Smooth muscle cell (in vitro differentiated cells): ENCODE measurements at regions not wholly inside any gene's neighbourhood (a gene's known extent, or its start where the extent isn't known, plus 50 kb on each side); places are given as distances from the start of the nearest gene placed in this dataset.

Experiments used
- DNase-seq: peaks from one replicate; lab custom pipeline; 2025; ENCODE audit not compliant: unreplicated experiment; lab: John Stamatoyannopoulos, UW
- H2AFZ ChIP-seq: fragments of 200-600 bp; sonication (generic); 2 replicates; pipeline ENCODE4 v1.6.0; 2016; ENCODE audit warnings: antibody characterized with exemption, low read depth, mild to moderate bottlenecking
- H3F3A ChIP-seq: fragments of 200-600 bp; sonication (generic); 2 replicates; pipeline ENCODE4 v1.6.0; 2017; ENCODE audit warnings: antibody characterized with exemption, low read depth
- H3K27ac ChIP-seq: fragments of 200-600 bp; sonication (generic); 2 replicates; pipeline ENCODE4 v1.5.1; 2016; ENCODE audit warnings: low read depth, mild to moderate bottlenecking
- H3K27me3 ChIP-seq: fragments of 200-600 bp; sonication (generic); 2 replicates; pipeline ENCODE4 v1.6.1; 2016; ENCODE audit warnings: low read depth, mild to moderate bottlenecking
- H3K36me3 ChIP-seq: fragments of 200-600 bp; sonication (generic); 2 replicates; pipeline ENCODE4 v1.5.1; 2016; ENCODE audit warnings: low read depth
- H3K4me1 ChIP-seq: fragments of 200-600 bp; sonication (generic); 2 replicates; pipeline ENCODE4 v1.5.1; 2016; ENCODE audit warnings: low read depth
- H3K4me2 ChIP-seq: fragments of 200-600 bp; sonication (generic); 2 replicates; pipeline ENCODE4 v1.6.0; 2016; ENCODE audit warnings: mild to moderate bottlenecking
- H3K4me3 ChIP-seq: fragments of 200-600 bp; sonication (generic); 2 replicates; pipeline ENCODE4 v1.5.1; 2016; ENCODE audit warnings: mild to moderate bottlenecking
- H3K79me2 ChIP-seq: fragments of 200-600 bp; sonication (generic); 2 replicates; pipeline ENCODE4 v1.6.0; 2016; ENCODE audit warnings: low read depth, mild to moderate bottlenecking
- H3K9ac ChIP-seq: fragments of 200-600 bp; sonication (generic); 2 replicates; pipeline ENCODE4 v1.6.0; 2016; ENCODE audit warnings: low read depth
- H3K9me3 ChIP-seq: fragments of 200-600 bp; sonication (generic); replicated peaks from 2 replicates; pipeline ENCODE4 v1.5.1; 2016; ENCODE audit warnings: low read depth
- H4K20me1 ChIP-seq: fragments of 200-600 bp; sonication (generic); 2 replicates; pipeline ENCODE4 v1.6.0; 2016; ENCODE audit warnings: low read depth
- CTCF ChIP-seq: fragments of 200-600 bp; sonication (generic); IDR thresholded peaks from 2 replicates; pipeline ENCODE4 v1.5.1; 2017; ENCODE audit warnings: borderline replicate concordance, mild to moderate bottlenecking, antibody characterized with exemption; ENCODE audit not compliant: insufficient read depth, poor library complexity, severe bottlenecking
- WGBS: methylation state at CpG from one replicate; pipeline ENCODE4 v1.1.7; 2016; ENCODE audit warnings: low lambda C conversion rate; 5-methylcytosine and 5-hydroxymethylcytosine counted together

- 92% methylated on average over 3 of the region's 3 CpGs for WGBS
- H3K27ac ChIP-seq: no peak overlapping the region
Measured at GRCh38 chr9:28120184-28120583, 546.9 kb upstream of the C9orf72 start.

DNA sequence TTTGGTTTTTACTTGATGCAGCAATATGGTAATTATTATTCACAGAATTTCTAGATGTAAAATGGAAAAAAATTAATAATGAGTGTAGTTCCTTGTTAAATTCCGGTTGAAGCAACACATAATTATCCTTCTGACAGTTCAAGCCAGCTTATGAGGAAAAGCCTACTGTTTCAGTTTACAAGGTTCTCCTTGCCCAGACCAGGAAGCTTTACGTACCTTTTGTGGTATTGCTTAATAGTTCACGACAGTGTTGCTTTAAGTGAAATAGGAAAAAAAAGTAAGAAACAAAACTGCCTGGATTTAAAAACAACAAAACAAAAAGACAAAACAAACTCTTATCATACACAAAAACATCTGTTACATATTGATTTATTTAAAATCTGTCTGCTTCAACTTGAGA lies 547.3 kb upstream of the C9orf72 start:
- Histone ChIP-seq H3K27ac (no peak overlapping the region), H3K79me2 (no peaks in the 10 kb centered on the region), H3K9ac (no peak overlapping the region), H3K9me3 (no peaks in the 10 kb centered on the region), H3K27me3 (no peaks in the 10 kb centered on the region), H3K4me3 (no peak overlapping the region), H3K36me3 (no peaks in the 10 kb centered on the region), H3K4me2 (no peak overlapping the region), H3F3A (no peaks in the 10 kb centered on the region), H4K20me1 (no peaks in the 10 kb centered on the region), H2AFZ (no peak overlapping the region), H3K4me1 (peaks cover 17% of the 10 kb centered on the region)
- DNase-seq: no peak
- no peak for TF ChIP-seq CTCF
- WGBS: 68% methylated on average over 3 of the region's 3 CpGs

More at GRCh38 chr9:28120184-28120583, 546.9 kb upstream of the C9orf72 start:
- no peaks in the 10 kb centered on the region for H3K9me3 ChIP-seq
- no peak for DNase-seq
- no peaks in the 10 kb centered on the region for H3K27me3 ChIP-seq
- H3K36me3 ChIP-seq: no peaks in the 10 kb centered on the region
- H4K20me1 ChIP-seq: no peaks in the 10 kb centered on the region
- no peaks in the 10 kb centered on the region for H3K79me2 ChIP-seq
- no peaks in the 10 kb centered on the region for H3F3A ChIP-seq
- no peak for TF ChIP-seq CTCF
- H3K4me3 ChIP-seq: no peak overlapping the region
- no peak overlapping the region for H3K4me2 ChIP-seq
- H3K4me1 ChIP-seq: peaks cover 17% of the 10 kb centered on the region
- no peak overlapping the region for H2AFZ ChIP-seq
- no peak overlapping the region for H3K9ac ChIP-seq

DNA sequence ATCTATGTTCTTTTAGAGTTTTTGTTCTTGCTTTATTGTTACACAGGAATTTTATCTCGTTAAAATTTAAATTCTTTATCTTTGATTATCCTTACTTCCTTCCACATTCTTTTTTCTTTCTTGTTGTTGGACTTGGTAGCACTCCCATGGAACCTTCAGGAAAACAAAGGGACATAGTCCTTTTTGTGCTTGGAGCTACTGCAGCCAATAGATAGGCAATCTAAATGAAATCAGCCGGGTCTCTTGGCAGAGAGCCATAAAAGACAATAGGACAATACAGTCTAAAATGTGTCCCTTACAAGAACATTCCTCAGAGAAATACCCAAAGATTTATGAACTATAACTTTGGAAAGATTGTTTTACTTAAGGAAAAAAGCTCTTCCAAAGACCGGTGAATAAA lies 548.1 kb upstream of the C9orf72 start:
- no peak overlapping the region for H3K9ac ChIP-seq
- H2AFZ ChIP-seq: no peak overlapping the region
- H3K79me2 ChIP-seq: no peaks in the 10 kb centered on the region
- H3K4me1 ChIP-seq: peaks cover 17% of the 10 kb centered on the region
- TF ChIP-seq CTCF: no peak
- 90% methylated on average over 3 of the region's 3 CpGs for WGBS
- no peak for DNase-seq
- H3F3A ChIP-seq: no peaks in the 10 kb centered on the region
- H3K27me3 ChIP-seq: no peaks in the 10 kb centered on the region
- no peak overlapping the region for H3K4me2 ChIP-seq
- no peaks in the 10 kb centered on the region for H4K20me1 ChIP-seq
- no peaks in the 10 kb centered on the region for H3K36me3 ChIP-seq
- no peak overlapping the region for H3K4me3 ChIP-seq
- H3K27ac ChIP-seq: no peak overlapping the region
- no peaks in the 10 kb centered on the region for H3K9me3 ChIP-seq

GRCh38 chr9:28124917-28125316 lies 551.6 kb upstream of the C9orf72 start:
- Histone ChIP-seq H3K9ac (no peak overlapping the region), H3K27ac (no peak overlapping the region), H2AFZ (no peak overlapping the region), H4K20me1 (no peaks in the 10 kb centered on the region), H3K4me1 (peaks cover 12% of the 10 kb centered on the region), H3K4me3 (no peak overlapping the region), H3K4me2 (no peak overlapping the region), H3K36me3 (no peaks in the 10 kb centered on the region), H3K79me2 (no peaks in the 10 kb centered on the region), H3K27me3 (no peaks in the 10 kb centered on the region), H3F3A (no peaks in the 10 kb centered on the region), H3K9me3 (no peaks in the 10 kb centered on the region)
- no peak for DNase-seq
- TF ChIP-seq CTCF: no peak
